SJCRH30 (cell line): ENCODE measurements at regions not wholly inside any gene's neighbourhood (a gene's known extent, or its start where the extent isn't known, plus 50 kb on each side); places are given as distances from the start of the nearest gene placed in this dataset.

Source experiments
- DNase-seq, 2 experiments: peaks; one replicate each; pipeline ENCODE4 v3.0.0-alpha.2; 2015 to 2020
- H3K27ac ChIP-seq: fragments of 250-450 bp; sonication (Bioruptor Pico); 2 replicates; pipeline ENCODE4 v1.5.1; 2020; ENCODE audit warnings: mild to moderate bottlenecking, moderate library complexity
- H3K27me3 ChIP-seq: fragments of 250-450 bp; sonication (Bioruptor Pico); 2 replicates; pipeline ENCODE4 v1.5.1; 2020; ENCODE audit warnings: mild to moderate bottlenecking, moderate library complexity
- H3K36me3 ChIP-seq: fragments of 250-450 bp; sonication (Bioruptor Pico); 2 replicates; pipeline ENCODE4 v1.5.1; 2020; ENCODE audit warnings: mild to moderate bottlenecking, moderate library complexity
- H3K4me1 ChIP-seq: fragments of 250-450 bp; sonication (Bioruptor Pico); 2 replicates; pipeline ENCODE4 v1.5.1; 2020; ENCODE audit warnings: mild to moderate bottlenecking, moderate library complexity
- H3K4me3 ChIP-seq: fragments of 250-450 bp; sonication (Bioruptor Pico); 2 replicates; pipeline ENCODE4 v1.5.1; 2020; ENCODE audit warnings: mild to moderate bottlenecking, moderate library complexity
- H3K9me3 ChIP-seq: fragments of 250-450 bp; sonication (Bioruptor Pico); replicated peaks from 2 replicates; pipeline ENCODE4 v1.5.1; 2020; ENCODE audit warnings: mild to moderate bottlenecking, moderate library complexity

DNA sequence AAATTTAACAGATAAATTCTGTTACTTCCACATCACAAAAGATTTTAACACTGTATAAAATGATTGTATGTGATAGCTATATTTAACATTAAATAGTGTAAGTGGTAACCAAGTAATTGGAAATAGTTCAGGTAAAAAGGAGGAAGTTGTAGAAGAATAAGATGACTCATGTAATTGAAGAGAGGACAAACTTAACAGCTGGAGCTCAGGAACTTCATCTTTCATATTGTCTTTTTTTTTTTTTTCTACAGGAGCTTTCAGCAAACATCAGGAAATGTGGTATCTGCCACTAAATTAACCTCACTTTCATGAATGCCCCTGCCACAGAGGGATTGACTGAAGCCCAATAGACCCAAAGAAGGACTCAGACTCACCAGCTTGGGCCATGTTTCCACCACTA is 188.4 kb upstream of the VEGFC start:
- no peak overlapping the region for H3K4me3 ChIP-seq
- no peak for DNase-seq
- no peaks in the 10 kb centered on the region for H3K27me3 ChIP-seq
- no peaks in the 10 kb centered on the region for H3K36me3 ChIP-seq
- H3K27ac ChIP-seq = no peak overlapping the region
- no peaks in the 10 kb centered on the region for H3K4me1 ChIP-seq
- no peaks in the 10 kb centered on the region for H3K9me3 ChIP-seq

DNA sequence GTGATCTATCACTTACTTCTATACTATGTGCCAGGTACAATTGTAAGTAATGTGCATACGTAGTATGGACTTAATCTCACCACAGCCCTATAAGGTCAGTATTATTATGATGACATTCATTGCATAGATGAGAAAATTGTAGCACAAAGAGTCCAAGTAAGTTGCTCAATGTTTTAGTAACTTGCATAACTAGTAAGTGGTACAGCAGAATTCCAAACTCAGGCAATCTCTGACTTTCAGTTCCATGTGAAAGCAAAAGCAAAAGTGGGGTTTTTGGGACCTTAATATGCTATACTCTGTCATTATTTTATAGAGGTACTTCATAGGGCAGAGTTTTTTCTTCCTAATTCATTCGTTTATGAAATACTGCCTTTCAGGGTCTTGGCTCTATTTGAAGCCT is 188.8 kb upstream of the VEGFC start:
- H3K9me3 ChIP-seq = no peaks in the 10 kb centered on the region
- no peak for DNase-seq
- H3K4me3 ChIP-seq = no peak overlapping the region
- H3K4me1 ChIP-seq = no peaks in the 10 kb centered on the region
- H3K36me3 ChIP-seq = no peaks in the 10 kb centered on the region
- H3K27me3 ChIP-seq = no peaks in the 10 kb centered on the region
- no peak overlapping the region for H3K27ac ChIP-seq

DNA sequence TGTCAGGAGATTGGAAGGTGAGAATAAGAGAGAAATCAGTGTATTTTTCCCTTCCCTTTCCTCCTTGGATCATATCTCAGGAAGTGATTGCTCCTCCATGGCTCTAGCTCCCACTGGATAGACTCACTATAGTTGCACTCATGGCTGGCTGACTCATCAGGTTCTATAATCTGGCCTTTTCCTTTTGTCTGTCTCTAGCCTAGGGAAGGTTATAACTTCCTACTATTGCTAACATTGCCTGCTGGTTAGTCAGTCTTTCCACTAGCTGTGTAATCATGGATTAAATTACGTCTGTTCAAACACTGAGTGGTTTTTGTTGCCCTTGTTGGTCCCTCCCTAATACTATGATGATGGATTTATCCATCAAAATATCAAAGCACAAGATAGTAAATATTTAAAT is 195.5 kb upstream of the VEGFC start:
- no peaks in the 10 kb centered on the region for H3K36me3 ChIP-seq
- H3K27ac ChIP-seq = no peak overlapping the region
- H3K9me3 ChIP-seq = no peaks in the 10 kb centered on the region
- peak; percentile 21 to 54 for DNase-seq
- no peaks in the 10 kb centered on the region for H3K27me3 ChIP-seq
- H3K4me1 ChIP-seq = peaks cover 2% of the 10 kb centered on the region; the same call in 1 of the 2 replicates
- no peak overlapping the region for H3K4me3 ChIP-seq

DNA sequence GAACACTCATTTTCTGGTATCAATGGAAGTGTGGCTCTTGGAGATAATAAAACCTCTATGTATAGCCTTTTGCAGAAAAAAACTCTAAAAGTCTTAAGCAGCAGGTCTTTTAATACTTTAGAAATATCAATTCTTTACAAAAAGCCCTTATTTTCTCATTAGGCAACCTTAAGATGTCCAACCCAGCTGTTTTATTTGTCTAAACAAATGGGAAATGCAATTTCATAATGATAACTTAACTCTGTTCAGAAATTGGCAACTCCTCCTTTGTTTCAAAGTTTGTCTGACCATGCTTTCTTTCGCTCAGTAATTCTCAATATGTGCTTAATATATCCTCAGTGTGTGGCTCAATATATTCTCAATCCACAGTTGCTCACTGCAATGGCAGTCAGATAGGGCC is 196.5 kb upstream of the VEGFC start:
- no peaks in the 10 kb centered on the region for H3K36me3 ChIP-seq
- no peaks in the 10 kb centered on the region for H3K9me3 ChIP-seq
- H3K4me1 ChIP-seq = peaks cover 2% of the 10 kb centered on the region; the same call in 1 of the 2 replicates
- DNase-seq = no peak
- H3K4me3 ChIP-seq = no peak overlapping the region
- H3K27me3 ChIP-seq = no peaks in the 10 kb centered on the region
- H3K27ac ChIP-seq = no peak overlapping the region

DNA sequence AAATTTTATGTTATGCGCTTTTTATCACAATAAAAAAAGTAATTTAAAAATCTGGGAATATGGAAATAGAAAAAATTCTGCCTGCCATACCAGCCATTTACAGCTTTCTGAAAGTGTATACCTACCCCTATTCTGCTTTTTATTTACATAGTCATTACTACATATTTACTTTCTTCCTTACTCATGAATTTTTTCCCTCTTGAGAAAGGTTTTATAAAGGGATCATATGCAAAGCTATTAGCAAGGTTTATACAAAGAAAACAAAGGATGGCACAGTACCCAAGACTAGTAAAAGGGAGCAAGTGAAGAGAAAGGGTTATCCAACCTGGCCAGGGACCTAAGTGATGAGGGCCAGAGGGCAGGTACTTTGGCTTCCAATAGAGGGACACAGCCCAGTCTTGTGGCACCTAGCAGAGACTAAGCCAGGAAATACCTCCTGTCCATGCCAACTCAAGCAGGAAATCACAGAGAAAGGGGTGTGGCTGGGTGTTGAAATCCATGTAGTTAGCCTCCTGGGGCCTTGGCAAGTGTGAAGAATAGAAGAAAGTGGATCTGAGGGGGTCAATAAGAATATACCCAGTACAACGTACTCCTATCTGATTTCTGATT is 207.3 kb upstream of the VEGFC start:
- no peak for DNase-seq
- no peak overlapping the region for H3K27ac ChIP-seq

DNA sequence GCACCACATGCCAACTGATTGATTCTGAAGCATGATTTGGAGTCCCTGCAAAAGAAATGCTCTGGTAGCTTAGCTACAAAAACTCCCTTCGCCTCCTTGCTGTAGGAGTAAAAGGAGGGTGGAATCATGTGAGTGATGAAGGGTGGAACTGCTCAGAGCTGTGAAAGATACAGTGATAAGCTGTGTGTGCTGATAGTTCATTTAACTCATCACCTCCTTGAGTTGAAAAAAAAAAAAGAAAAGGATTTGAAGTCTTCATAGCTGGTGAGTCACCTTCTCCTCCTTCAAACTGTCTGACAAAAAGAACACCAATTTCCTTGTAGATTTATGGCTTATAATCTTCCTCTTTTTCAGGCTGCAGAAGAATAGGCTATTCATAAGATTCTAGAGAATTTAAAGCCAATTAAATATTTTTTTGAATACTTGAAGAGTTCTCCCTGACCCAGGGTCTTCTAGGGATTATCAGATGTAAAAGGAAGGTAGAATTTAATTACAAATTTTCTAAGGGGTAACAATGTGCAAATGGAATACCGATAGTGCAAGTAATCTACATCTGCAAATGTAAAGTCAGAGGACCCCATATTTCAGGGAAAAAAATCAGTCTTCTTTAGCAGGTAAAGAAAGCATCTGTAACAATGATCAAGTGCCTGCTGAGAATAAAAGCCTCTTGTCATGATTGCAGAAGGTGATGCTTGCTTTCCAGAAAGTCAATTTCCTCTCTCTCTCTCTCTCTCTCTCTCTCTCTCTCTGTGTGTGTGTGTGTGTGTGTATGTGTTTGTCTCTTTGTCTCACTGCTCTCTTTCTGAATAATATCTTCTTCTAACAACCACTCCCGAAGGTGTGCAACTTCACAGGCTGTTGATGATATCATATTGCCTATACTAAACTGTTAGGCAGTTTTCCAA is 208.8 kb upstream of the VEGFC start:
- H3K36me3 ChIP-seq = no peaks in the 10 kb centered on the region
- H3K9me3 ChIP-seq = no peaks in the 10 kb centered on the region
- H3K27me3 ChIP-seq = no peaks in the 10 kb centered on the region
- no peaks in the 10 kb centered on the region for H3K4me1 ChIP-seq
- no peak overlapping the region for H3K27ac ChIP-seq
- no peak for DNase-seq
- no peak overlapping the region for H3K4me3 ChIP-seq

More for the DNA sequence above, 207.3 kb upstream of the VEGFC start:
- Histone ChIP-seq H3K4me3 (no peak overlapping the region), H3K36me3 (no peaks in the 10 kb centered on the region), H3K4me1 (no peaks in the 10 kb centered on the region), H3K9me3 (no peaks in the 10 kb centered on the region), H3K27me3 (no peaks in the 10 kb centered on the region)

DNA sequence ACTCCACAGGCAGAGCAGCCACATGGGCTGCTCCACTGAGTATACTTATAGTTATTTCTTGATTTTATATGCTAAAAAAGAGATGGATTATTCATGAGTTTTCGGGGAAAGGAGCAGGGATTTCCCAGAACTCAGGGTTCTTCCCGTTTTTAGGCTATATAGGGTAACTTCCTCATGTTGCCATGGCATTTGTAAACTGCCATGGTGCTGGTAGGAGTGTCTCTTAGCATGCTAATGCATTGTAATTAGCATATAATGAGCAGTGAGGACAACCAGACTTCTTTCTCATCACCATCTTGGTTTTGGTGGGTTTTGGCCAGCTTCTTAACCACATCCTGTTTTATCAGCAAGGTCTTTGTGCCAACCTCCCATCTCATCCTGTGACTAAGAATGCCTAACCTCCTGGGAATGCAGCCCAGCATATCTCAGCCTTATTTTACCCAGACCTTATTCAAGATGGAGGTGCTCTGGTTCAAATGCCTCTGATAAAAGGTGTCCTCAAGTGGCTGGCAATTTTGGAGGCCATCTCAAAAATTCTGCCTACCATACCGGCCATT is 213.0 kb upstream of the VEGFC start:
- no peaks in the 10 kb centered on the region for H3K36me3 ChIP-seq
- no peak overlapping the region for H3K4me3 ChIP-seq
- no peak overlapping the region for H3K27ac ChIP-seq
- H3K27me3 ChIP-seq = no peaks in the 10 kb centered on the region
- DNase-seq = peak in 1 of 2 experiments; percentile 2
- no peaks in the 10 kb centered on the region for H3K9me3 ChIP-seq
- no peaks in the 10 kb centered on the region for H3K4me1 ChIP-seq

DNA sequence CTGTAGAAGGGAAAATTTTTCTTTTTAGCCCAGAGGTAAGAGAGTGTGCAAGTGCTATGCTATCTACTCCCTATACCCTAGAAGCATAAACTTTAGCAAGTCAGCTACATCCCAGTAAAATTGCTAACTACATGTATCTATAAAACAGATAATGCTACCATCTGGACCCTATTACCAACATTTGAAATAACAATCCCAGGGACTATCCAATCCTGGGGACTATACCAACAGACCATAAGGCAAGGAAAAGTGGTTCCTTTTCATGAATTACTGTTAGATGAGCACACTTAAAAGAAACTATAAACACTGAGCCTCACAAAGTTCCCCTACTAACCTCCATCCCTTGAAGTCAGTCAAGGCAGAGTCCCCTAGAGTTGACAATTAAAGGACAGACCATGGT is 213.6 kb upstream of the VEGFC start:
- no peaks in the 10 kb centered on the region for H3K27me3 ChIP-seq
- no peaks in the 10 kb centered on the region for H3K36me3 ChIP-seq
- H3K27ac ChIP-seq = no peak overlapping the region
- H3K9me3 ChIP-seq = no peaks in the 10 kb centered on the region
- DNase-seq = no peak
- no peak overlapping the region for H3K4me3 ChIP-seq
- no peaks in the 10 kb centered on the region for H3K4me1 ChIP-seq

DNA sequence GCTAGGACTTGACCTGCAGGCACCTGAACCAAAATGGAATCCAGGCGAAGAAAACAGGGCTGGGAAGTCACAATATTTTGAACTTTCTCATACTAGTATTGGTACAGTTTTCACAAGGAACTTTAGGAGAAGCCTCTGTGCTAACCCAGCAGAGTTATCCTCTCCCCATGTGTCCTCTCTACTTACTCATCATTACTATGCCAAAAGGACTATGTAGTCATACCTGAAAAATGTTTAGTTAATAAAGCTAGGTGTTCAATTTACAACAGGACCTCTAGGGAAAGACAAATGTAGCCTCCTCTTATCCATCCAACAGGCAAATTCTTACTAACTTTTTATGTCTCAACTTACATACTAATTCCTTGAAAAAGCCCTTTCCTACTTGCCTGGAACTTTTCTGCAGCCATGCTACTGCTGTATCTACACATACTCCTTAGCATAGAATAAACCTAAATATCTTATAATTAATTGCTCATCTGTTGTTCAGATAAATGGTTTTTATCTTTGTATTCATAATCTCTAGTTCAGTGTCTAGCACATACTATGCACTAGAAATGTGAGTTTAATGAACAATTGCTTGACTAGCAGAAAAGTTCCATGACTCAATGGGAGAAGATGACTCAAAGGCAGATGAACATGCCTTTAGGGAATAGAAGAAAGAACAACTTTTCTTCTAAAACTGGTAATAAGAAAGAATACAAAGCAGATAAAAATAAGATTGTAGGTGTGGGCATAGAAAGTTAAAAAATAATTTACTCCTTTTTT is 215.5 kb upstream of the VEGFC start:
- Histone ChIP-seq H3K27me3 (no peaks in the 10 kb centered on the region), H3K4me1 (no peaks in the 10 kb centered on the region), H3K36me3 (no peaks in the 10 kb centered on the region), H3K27ac (no peak overlapping the region), H3K4me3 (no peak overlapping the region), H3K9me3 (no peaks in the 10 kb centered on the region)
- no peak for DNase-seq

DNA sequence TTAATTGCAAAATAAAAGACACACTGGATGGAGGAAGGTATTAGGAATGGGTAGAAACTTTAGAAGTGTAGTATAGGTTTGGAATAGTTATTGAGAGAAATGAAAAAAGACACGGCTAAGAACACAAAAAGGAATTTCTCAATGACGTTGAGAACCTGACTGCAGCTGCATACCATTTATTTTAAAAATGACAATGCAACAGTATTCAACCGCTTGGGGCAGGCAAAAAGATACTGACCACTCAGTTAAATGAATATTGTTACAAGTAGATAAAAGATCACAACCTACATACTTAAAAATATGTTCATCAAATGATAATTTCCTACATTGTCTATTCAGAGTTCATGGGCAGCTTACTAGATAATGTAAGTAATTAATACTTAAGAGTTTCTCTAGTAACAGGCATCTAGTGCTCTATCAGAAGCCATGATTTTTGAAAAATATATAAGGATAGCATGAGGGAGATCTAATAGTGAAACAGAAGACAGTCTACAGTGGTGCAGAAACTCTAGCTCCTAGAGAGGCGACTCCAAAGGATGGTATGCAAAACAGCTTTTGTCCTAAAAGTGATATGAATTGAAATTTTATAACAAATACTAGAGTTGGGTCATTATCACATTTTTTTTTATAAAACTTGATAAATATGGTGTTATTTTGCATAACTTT is 216.2 kb upstream of the VEGFC start:
- Histone ChIP-seq H3K27me3 (no peaks in the 10 kb centered on the region), H3K4me1 (no peaks in the 10 kb centered on the region), H3K36me3 (no peaks in the 10 kb centered on the region), H3K27ac (no peak overlapping the region), H3K9me3 (no peaks in the 10 kb centered on the region), H3K4me3 (no peak overlapping the region)
- DNase-seq = no peak

DNA sequence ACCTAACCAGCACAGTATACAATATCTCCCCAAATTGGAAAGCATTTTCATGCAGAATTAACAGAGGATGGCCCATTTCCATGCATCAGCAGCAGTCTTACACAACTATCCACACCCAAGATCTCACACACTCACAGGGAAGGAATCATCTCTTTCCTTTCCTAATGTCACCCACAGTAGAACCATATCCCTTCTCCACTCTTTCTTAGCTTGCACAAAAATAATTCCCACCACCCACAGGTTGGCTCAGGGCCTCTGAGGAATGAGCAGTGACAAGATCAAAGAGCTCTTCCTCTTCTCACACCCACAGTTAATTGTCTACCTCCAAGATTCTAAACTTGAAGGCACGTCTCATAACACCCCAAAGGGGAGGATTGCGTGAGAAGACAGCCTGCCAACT is 217.7 kb upstream of the VEGFC start:
- Histone ChIP-seq H3K4me3 (no peak overlapping the region), H3K9me3 (no peaks in the 10 kb centered on the region), H3K27ac (no peak overlapping the region), H3K27me3 (no peaks in the 10 kb centered on the region), H3K4me1 (no peaks in the 10 kb centered on the region), H3K36me3 (no peaks in the 10 kb centered on the region)
- no peak for DNase-seq

DNA sequence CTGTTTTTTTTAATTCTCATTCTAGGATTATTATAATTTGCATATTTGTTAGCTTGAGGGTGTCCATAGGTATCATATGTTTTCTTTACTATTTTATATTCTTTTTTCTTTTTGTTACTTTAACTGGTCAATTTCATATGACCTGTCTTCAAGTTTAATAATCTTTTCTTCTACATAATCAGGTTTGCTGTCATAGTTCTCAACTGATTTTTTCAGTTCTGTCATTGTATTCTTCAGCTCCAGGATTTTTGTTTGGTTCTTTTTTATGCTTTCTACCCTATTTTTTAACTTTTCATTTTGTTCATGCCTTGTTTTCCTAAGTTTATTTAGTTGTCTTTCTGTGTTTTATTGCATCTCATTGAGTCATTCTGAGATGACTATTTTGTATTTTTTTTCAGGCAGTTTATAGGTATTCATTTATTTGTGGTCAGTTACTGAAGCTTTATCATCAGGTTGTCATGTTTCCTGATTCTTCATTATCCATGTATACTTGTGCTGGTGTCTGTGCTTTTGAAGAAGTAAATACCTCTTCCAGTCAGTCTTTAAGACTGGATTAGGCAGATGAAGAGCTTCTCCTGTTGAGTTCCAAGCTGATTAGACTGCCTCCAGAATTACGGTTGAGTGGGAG is 220.3 kb upstream of the VEGFC start:
- Histone ChIP-seq H3K27ac (no peak overlapping the region), H3K4me3 (no peak overlapping the region), H3K27me3 (no peaks in the 10 kb centered on the region), H3K9me3 (no peaks in the 10 kb centered on the region), H3K4me1 (no peaks in the 10 kb centered on the region), H3K36me3 (no peaks in the 10 kb centered on the region)
- DNase-seq = no peak

DNA sequence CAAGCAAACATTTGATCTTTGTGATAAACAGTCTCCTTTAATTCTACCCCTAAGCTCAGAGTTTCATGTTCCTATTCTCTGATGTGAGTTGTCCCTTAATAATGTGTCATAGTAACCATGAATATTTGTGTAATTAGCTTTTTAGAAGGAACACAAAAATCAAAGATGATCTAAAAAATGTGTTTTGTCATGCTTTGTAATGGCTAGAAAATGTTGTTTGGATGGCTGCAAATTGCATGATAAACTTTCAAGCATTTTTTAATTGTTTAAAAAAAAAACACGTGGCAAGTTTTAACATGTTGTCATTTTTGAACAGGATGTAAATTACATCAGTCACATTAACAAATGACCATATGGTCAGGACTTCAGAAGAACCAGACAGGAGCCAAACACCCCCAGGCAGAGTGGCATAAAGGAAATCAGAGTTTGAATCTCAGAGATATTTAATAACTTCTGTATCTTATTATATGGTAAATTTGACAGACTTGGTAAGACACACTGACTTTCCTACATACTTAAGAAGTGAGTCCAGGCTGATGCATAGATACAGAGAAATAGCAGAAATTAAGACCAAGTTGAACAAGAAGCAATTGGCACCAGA is 223.9 kb upstream of the VEGFC start:
- H3K36me3 ChIP-seq = no peaks in the 10 kb centered on the region
- no peak for DNase-seq
- no peak overlapping the region for H3K27ac ChIP-seq
- H3K9me3 ChIP-seq = no peaks in the 10 kb centered on the region
- H3K27me3 ChIP-seq = no peaks in the 10 kb centered on the region
- H3K4me3 ChIP-seq = no peak overlapping the region
- no peaks in the 10 kb centered on the region for H3K4me1 ChIP-seq

DNA sequence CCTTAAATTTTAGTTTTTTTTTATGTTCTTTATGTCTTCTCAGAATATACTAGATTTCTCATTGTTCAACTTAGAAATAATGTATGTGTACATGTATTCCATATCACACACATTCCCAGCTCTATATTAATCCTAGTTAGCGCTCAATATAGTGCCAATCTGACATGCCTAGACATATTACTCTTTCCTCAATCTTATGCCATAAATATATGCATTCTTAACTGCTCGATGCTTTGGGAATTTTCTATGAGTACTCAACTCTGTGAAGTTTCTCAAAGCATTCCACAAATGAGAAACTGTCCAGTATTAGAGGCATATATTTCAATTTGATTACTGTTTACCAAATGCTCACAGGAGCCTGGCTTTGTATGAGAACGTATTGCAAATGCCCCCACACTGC is 231.2 kb upstream of the VEGFC start:
- Histone ChIP-seq H3K27me3 (no peaks in the 10 kb centered on the region), H3K27ac (no peak overlapping the region), H3K4me1 (no peaks in the 10 kb centered on the region), H3K4me3 (no peak overlapping the region), H3K36me3 (no peaks in the 10 kb centered on the region), H3K9me3 (no peaks in the 10 kb centered on the region)
- DNase-seq = no peak
